HG03064 (cell line): ENCODE measurements at regions not wholly inside any gene's neighbourhood (a gene's known extent, or its start where the extent isn't known, plus 50 kb on each side); places are given as distances from the start of the nearest gene placed in this dataset.
"Not testable (repeated sequence)": the region's sequence is repeated elsewhere in the genome, so short reads cannot be mapped to it uniquely, and the experiment has no call there.

ENCODE experiments used
- ATAC-seq: cut with Tn5 transposase; IDR thresholded peaks from one replicate; pipeline ENCODE4 v1.9.1; 2021; ENCODE audit warnings: low read depth; ENCODE audit not compliant: unreplicated experiment

GRCh38 chr13:105671131-105671530 lies 864.3 kb downstream of the EFNB2 start:
- ATAC-seq = not testable (repeated sequence)

GRCh38 chr13:105670179-105670990 lies 865.1 kb downstream of the EFNB2 start:
- no peak for ATAC-seq

GRCh38 chr13:105665284-105665683 lies 870.2 kb downstream of the EFNB2 start:
- no peak for ATAC-seq

GRCh38 chr13:105663182-105663581 lies 872.3 kb downstream of the EFNB2 start:
- no peak for ATAC-seq

DNA sequence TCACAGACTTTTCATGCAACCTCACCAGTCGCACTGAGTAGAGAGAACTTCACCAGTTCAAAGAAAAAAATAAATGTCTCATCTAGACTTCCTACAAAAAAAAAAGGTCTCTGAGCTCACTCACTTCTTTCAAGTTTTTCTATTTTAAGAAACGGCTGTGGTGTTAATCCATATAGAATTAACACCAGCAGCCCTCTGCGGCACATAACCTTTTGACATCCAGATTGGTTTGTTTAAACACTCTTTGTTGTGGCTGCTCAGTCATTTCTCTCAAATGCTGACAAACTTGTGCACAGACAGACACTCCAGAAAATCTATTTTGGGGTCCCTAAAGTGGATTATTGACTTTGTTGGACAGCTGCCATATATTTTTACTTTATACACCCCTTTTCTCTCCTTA lies 874.9 kb downstream of the EFNB2 start:
- no peak for ATAC-seq

DNA sequence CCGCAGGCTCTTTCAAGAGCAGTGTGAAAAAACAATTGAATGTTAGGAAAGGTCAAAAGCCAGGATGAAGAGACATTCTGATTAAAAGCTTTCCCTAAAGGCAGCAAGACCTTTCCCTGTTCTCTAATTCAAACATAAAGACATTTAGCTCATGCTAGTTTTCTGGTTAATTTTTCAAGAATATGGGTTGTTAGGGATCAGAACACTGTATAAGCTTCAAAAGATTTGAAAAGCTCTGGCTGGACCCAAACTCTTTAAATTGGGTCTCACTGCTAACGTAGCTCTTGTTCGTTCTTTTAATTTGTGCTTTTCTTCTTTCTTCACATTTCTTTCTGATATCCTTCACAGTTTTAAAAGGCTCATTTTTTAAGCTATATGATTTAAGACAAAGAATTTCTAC lies 877.0 kb downstream of the EFNB2 start:
- ATAC-seq = no peak

DNA sequence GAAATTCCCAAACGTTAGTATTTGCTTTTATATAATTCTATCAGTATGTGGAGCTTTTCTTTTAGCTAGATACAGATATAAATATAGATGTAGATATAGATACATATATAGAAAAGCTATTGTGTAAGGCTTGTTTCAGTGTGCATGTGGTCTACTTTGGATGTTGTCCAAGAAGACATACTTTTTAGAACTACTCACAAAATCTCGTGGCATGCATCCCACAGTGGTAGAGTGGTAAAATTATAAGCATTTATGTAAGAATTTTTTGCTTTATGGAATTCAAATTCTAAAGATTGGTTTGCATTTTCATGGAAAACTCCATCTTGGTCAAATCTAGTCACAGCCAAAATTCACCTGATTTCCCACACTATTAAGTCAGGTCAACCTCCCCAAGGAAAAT lies 880.4 kb downstream of the EFNB2 start:
- ATAC-seq = no peak

DNA sequence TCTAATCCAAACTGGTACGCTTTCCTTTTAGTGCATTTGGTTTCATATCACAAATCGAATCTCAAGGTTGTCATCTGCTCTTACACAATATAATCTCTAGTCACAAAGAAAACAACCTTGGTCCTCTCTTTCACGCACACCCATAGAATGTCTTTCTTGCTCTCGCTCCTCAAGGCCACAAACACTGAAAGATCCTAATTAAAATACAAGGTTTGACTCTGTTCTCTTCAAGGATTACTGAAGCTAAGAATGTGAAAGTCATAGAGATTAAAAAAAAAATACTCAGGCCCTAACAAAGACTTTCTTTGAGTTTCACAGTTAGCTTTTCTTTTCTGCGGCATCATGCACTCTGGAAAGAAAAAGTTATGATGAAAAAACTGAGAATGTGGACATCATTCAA lies 891.5 kb downstream of the EFNB2 start:
- no peak for ATAC-seq

DNA sequence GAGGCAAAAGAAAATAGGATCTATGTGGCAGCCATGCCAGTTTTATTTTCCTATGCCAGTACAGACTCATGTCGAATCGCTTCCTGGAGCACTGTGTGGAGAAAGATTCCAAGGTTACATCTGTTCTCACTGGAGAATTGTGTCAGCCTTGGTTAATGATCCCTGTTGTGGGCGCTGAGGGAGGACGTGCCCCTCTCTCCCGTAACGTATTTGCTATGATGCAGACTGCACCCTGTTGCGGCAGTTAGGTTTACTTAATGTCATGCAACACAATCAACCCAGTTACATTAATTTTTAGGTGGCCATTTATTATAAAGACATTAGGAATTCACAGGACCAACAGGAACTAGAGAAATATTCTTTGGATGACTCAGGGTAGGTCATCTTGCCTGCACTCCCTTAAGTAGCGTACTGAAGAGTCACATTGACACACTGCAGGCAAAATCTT lies 892.9 kb downstream of the EFNB2 start:
- no peak for ATAC-seq

GRCh38 chr13:105641121-105641520 lies 894.3 kb downstream of the EFNB2 start:
- ATAC-seq = no peak

GRCh38 chr13:105638426-105638825 lies 897.0 kb downstream of the EFNB2 start:
- ATAC-seq = no peak

- ATAC-seq = no peak
Measured at GRCh38 chr13:105634059-105634458, 901.4 kb downstream of the EFNB2 start.

GRCh38 chr13:105630431-105630830 lies 905.0 kb downstream of the EFNB2 start:
- ATAC-seq = no peak

DNA sequence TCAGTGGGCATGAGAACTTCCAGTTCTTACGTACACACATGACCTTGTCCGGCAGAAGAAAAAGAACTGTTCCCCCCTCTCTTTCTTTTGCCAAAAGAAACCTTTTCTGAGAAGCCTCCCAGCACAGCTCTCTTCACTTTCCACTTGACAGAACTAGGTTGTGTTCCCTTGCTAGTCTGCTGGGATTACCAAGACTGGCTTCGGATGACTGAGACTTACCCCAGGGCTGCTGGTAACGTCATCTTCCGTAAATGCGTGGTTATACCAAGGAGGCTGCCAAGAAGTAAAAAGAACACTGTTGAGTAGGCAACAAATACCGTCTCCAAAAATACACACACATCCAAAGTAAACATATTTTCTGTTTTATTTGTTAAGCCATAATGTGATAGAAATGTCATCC lies 908.2 kb downstream of the EFNB2 start:
- ATAC-seq = no peak

DNA sequence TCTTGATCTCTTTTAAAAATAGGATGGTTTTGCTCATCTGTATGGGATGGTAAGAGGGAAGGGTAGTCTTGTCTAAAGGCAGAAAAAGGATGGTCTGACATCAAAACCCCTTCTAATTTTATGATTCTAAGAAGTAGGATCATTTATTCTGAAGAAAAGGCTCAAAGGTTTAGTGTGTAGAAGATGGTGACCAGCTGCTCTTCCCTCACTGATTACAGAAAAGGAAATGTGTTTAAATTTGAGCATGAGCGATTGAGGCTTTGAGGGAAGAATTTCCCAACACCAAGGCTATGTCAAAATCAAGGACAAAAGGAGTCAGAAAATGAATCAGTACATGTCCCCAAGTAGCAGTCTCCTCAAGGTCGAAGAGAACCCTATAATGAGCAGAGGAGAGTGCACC lies 909.8 kb downstream of the EFNB2 start:
- ATAC-seq = no peak

- ATAC-seq = no peak
Measured at GRCh38 chr13:105616333-105617075, 919.0 kb downstream of the EFNB2 start.

GRCh38 chr13:105612541-105612940 lies 922.9 kb downstream of the EFNB2 start:
- no peak for ATAC-seq

DNA sequence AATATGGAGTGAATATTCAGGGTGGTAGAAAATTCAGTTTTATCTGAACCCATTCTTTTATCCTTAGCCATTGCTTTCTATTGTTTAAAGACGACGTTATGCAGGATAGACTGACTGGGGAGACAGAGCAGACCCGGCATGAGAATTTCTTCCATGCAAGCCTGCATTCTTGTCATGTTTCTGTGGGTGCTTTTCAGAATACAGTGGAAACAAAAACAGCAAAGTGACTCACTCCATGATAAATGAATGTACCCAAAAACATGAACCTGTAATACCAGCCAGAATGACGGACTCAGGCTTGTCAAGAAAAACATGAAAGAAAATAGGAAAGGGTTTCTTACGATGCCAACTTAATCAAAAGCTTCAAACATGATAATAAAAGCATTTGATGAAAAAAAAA lies 924.0 kb downstream of the EFNB2 start:
- no peak for ATAC-seq

- ATAC-seq = no peak
Measured at GRCh38 chr13:105608104-105608503, 927.4 kb downstream of the EFNB2 start.

- ATAC-seq = no peak
Measured at GRCh38 chr13:105607426-105607825, 928.0 kb downstream of the EFNB2 start.

- no peak for ATAC-seq
Measured at GRCh38 chr13:105607016-105607415, 928.4 kb downstream of the EFNB2 start.
